Keratinocyte (primary cell): ENCODE measurements at regions not wholly inside any gene's neighbourhood (a gene's known extent, or its start where the extent isn't known, plus 50 kb on each side); places are given as distances from the start of the nearest gene placed in this dataset.

Source experiments
- EZH2 ChIP-seq: IDR thresholded peaks from one replicate; pipeline ENCODE4 v1.6.1; 2012; ENCODE audit warnings: inconsistent platforms, mild to moderate bottlenecking, low read length, moderate library complexity
- TF ChIP-seq, protein P1 (sequence below), 3 experiments: IDR thresholded peaks in 1 of 3; conservative IDR thresholded peaks in 1 of 3; optimal IDR thresholded peaks in 1 of 3; 2 replicates in 2 of 3; 3 replicates in 1 of 3; pipeline versions ENCODE3 to v1.5.1; 2011; ENCODE audit warnings: low read length in 3 of 3, mild to moderate bottlenecking in 3 of 3, moderate library complexity in 2 of 3, control low read depth in 1 of 3, inconsistent platforms in 1 of 3; ENCODE audit not compliant: insufficient read depth in 2 of 3; ENCODE audit errors: extremely low read depth in 1 of 3

- TF ChIP-seq, protein P1, sequence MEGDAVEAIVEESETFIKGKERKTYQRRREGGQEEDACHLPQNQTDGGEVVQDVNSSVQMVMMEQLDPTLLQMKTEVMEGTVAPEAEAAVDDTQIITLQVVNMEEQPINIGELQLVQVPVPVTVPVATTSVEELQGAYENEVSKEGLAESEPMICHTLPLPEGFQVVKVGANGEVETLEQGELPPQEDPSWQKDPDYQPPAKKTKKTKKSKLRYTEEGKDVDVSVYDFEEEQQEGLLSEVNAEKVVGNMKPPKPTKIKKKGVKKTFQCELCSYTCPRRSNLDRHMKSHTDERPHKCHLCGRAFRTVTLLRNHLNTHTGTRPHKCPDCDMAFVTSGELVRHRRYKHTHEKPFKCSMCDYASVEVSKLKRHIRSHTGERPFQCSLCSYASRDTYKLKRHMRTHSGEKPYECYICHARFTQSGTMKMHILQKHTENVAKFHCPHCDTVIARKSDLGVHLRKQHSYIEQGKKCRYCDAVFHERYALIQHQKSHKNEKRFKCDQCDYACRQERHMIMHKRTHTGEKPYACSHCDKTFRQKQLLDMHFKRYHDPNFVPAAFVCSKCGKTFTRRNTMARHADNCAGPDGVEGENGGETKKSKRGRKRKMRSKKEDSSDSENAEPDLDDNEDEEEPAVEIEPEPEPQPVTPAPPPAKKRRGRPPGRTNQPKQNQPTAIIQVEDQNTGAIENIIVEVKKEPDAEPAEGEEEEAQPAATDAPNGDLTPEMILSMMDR (optimal IDR thresholded peaks at IDR 0.05 in 1 of 3, IDR thresholded peaks at IDR 0.05 in 1 of 3, conservative IDR thresholded peaks at IDR 0.05 in 1 of 3; ENCODE audit: extremely low read depth in 1 of 3, insufficient read depth in 2 of 3, low read length in 3 of 3) = no peak
- TF ChIP-seq EZH2 = no peak
Measured at GRCh38 chr4:163663454-163664225, 169.2 kb downstream of the TMA16 start.
